Mucosa of descending colon (tissue), 3 donors: ENCODE measurements at regions not wholly inside any gene's neighbourhood (a gene's known extent, or its start where the extent isn't known, plus 50 kb on each side); places are given as distances from the start of the nearest gene placed in this dataset.

Experiments
- ATAC-seq: fragments of 200-7000 bp; cut with Tn5 transposase; one replicate; pipeline ENCODE4 v1.9.1; 2020; ENCODE audit warnings: mild to moderate bottlenecking, moderate library complexity
- DNase-seq, 3 donors: peaks; one replicate each; pipeline ENCODE4 v3.0.0-alpha.2; 2020
- H3K36me3 ChIP-seq: fragments of 200-600 bp; one replicate; pipeline ENCODE4 v1.8.0; 2021; ENCODE audit warnings: low read depth, mild to moderate bottlenecking
- H3K4me1 ChIP-seq: fragments of 200-600 bp; one replicate; pipeline ENCODE4 v1.8.0; 2021; ENCODE audit warnings: low read depth, mild to moderate bottlenecking
- H3K4me3 ChIP-seq: fragments of 200-600 bp; one replicate; pipeline ENCODE4 v1.8.0; 2021; ENCODE audit warnings: mild to moderate bottlenecking
- H3K9me3 ChIP-seq: fragments of 200-600 bp; one replicate; pipeline ENCODE4 v1.8.0; 2021; ENCODE audit warnings: mild to moderate bottlenecking
- intact Hi-C, 2 donors: fragments of 100-400 bp; cut with DNase I in 1 of 2; cut with micrococcal nuclease in 1 of 2; formaldehyde crosslinking; loops; one replicate each; pipeline versions ENCODE4 v1.11.0 to v1.11.1; 2022; cut with DNase I, micrococcal nuclease
- TF ChIP-seq, protein P1 (sequence below): fragments of 200-600 bp; IDR thresholded peaks from one replicate; pipeline ENCODE4 v1.8.0; 2022; ENCODE audit warnings: antibody characterized with exemption, mild to moderate bottlenecking
- donor health status: DM: no; HTN: no; CAD: no; lungs with moderate emphysema.
- donor health status: DM: no; HTN: no; CAD: no.
- donor health status: DM: no; HTN: yes; CAD: no.

DNA sequence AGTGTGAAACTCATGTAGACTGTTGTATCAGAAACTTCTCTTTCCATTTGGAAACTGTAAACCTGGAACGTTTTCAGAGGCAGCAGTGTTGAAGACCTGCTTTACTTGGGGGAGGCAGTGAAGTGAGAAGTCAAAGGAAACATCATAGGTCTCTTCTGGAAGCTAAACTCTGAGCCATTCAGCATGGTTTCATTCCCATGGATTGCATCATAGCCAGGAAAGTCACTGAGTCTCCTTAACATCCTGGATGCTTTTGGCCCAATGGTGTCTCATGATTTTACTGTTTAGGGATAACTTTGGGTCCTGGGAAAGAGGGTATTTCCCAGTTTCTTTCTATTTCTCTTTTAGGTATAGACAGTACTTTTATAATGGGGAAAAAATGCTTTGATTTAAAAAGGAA lies 153.2 kb upstream of the E2F8 start:
- H3K4me3 ChIP-seq, result no peak overlapping the region
- intact Hi-C loops, result no loop called here
- no peaks in the 10 kb centered on the region for H3K36me3 ChIP-seq
- DNase-seq, result no peak
- no peaks in the 10 kb centered on the region for H3K9me3 ChIP-seq
- no peak for ATAC-seq
- H3K4me1 ChIP-seq, result no peaks in the 10 kb centered on the region
- TF ChIP-seq, protein P1, sequence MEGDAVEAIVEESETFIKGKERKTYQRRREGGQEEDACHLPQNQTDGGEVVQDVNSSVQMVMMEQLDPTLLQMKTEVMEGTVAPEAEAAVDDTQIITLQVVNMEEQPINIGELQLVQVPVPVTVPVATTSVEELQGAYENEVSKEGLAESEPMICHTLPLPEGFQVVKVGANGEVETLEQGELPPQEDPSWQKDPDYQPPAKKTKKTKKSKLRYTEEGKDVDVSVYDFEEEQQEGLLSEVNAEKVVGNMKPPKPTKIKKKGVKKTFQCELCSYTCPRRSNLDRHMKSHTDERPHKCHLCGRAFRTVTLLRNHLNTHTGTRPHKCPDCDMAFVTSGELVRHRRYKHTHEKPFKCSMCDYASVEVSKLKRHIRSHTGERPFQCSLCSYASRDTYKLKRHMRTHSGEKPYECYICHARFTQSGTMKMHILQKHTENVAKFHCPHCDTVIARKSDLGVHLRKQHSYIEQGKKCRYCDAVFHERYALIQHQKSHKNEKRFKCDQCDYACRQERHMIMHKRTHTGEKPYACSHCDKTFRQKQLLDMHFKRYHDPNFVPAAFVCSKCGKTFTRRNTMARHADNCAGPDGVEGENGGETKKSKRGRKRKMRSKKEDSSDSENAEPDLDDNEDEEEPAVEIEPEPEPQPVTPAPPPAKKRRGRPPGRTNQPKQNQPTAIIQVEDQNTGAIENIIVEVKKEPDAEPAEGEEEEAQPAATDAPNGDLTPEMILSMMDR, result no peak

DNA sequence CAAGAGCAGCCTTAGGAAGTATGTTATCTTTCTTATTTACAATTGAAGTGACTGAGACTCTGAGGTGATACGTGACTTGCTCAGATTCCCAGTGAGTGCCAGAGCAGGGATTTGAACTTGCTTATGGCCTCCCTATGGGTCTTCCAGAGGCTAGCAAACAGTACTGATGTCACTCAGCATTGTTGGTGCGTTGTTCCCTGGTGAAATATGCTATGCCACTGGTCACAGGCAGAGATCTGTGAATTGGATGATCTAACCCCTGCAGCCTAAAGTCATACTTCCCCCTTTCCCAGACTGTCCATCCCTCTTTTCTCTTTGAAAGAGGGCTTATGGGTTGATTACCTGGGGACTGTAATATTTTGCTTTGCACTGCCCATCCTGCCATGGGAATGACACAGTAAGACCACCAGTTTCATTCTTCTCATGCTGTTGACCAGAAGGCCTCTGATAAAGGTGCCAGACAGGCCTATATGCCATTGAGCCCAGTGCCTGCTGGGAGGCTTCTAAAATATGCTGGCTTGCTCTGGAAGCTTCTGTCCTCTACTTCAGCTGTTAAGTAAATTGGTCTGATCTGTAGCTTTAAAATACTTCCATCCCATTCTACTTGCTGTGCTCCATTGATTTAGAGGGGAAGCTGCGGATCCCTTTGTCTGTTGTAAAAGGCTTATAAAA lies 152.2 kb upstream of the E2F8 start:
- intact Hi-C loops, result no loop called here
- TF ChIP-seq, protein P1, result no peak
- Histone ChIP-seq H3K36me3 (no peaks in the 10 kb centered on the region), H3K4me1 (no peaks in the 10 kb centered on the region), H3K9me3 (no peaks in the 10 kb centered on the region), H3K4me3 (no peak overlapping the region)
- no peak for DNase-seq
- ATAC-seq, result no peak

DNA sequence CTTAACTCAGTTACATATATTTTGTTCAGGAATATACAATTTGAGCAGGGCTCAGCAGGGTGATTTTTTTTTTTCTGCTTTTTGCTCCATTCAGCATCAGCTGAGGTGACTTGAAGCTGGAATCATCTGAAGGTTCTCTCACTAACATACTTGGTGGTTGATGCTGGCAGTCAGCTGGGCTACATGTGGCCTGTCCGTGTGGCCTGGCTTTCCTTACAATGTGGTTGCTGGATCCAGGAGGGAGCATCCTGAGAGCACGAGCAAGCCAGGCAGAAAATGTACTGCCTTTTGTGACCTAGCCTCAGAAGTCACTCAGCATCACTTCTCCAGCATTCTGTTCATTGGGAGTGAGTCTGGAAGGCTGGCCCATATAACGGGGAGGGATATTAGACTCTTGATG lies 151.6 kb upstream of the E2F8 start:
- TF ChIP-seq, protein P1, result no peak
- intact Hi-C loops, result no loop called here
- DNase-seq (no peak), ATAC-seq (no peak)
- Histone ChIP-seq H3K4me1 (no peaks in the 10 kb centered on the region), H3K9me3 (no peaks in the 10 kb centered on the region), H3K4me3 (no peak overlapping the region), H3K36me3 (no peaks in the 10 kb centered on the region)

DNA sequence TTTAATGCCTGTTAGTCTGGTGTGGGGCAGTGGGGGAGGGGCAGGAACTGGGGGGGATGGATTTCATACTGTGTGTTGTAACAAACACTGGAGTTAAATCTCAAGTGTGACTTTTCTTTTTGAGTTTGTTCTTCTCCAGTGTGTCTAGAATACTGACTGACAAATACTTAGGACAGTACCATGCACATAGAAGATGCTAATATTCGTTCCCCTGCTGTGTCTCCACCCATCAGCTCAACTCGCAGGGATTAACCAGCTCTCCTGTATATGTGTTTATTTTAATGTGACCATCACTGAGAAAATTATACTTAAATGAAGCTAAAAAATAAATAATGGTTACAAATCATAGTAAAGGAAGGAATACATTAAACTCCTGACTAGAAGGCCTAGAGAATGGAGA lies 150.9 kb upstream of the E2F8 start:
- intact Hi-C loops, result no loop called here
- no peak overlapping the region for H3K4me3 ChIP-seq
- DNase-seq (no peak), ATAC-seq (no peak)
- TF ChIP-seq, protein P1, result no peak
- no peaks in the 10 kb centered on the region for H3K4me1 ChIP-seq
- no peaks in the 10 kb centered on the region for H3K36me3 ChIP-seq
- no peaks in the 10 kb centered on the region for H3K9me3 ChIP-seq

DNA sequence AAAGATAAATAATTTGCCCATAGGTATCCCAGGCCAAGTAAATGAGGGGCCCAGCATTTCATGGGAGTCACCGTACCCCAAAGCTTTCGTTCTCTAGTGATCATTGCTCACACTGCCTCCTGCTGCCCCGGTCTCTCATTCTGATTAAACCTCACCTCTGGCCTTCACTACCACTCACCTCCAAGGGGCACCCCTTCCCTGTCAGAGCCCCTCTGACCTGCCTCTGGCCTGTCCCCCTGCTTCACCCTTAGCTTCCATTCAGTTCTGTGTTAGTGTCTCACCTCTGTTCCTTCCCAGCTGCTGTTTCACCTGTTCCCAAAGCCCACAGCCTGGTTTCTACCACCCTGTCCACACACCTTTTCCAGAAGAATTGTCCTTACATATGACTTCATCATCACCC lies 150.3 kb upstream of the E2F8 start:
- TF ChIP-seq, protein P1, result no peak
- intact Hi-C loops, result no loop called here
- no peak for DNase-seq
- H3K36me3 ChIP-seq, result no peaks in the 10 kb centered on the region
- no peak overlapping the region for H3K4me3 ChIP-seq
- H3K9me3 ChIP-seq, result no peaks in the 10 kb centered on the region
- ATAC-seq, result no peak
- H3K4me1 ChIP-seq, result no peaks in the 10 kb centered on the region
